KMS-11 (cell line): ENCODE measurements at regions not wholly inside any gene's neighbourhood (a gene's known extent, or its start where the extent isn't known, plus 50 kb on each side); places are given as distances from the start of the nearest gene placed in this dataset.

Experiments used
- H2AFZ ChIP-seq: fragments of 200-600 bp; sonication (generic); 2 replicates; pipeline ENCODE4 v1.6.1; 2016; ENCODE audit warnings: antibody characterized with exemption, mixed run types, low read depth
- H3K27ac ChIP-seq: fragments of 200-600 bp; sonication (generic); 2 replicates; pipeline ENCODE4 v1.6.1; 2016; ENCODE audit warnings: mild to moderate bottlenecking, mixed run types
- H3K27me3 ChIP-seq: fragments of 200-600 bp; sonication (generic); 2 replicates; pipeline ENCODE4 v1.6.1; 2017; ENCODE audit warnings: mild to moderate bottlenecking, low read depth, mixed run types, moderate library complexity; ENCODE audit not compliant: insufficient read depth
- H3K36me3 ChIP-seq: fragments of 200-600 bp; sonication (generic); 2 replicates; pipeline ENCODE4 v1.6.1; 2017; ENCODE audit warnings: mild to moderate bottlenecking, mixed run types; ENCODE audit not compliant: insufficient read depth
- H3K4me1 ChIP-seq: fragments of 200-600 bp; sonication (generic); 2 replicates; pipeline ENCODE4 v1.6.1; 2016; ENCODE audit warnings: mild to moderate bottlenecking, low read depth, mixed run types; ENCODE audit not compliant: poor library complexity, severe bottlenecking
- H3K4me2 ChIP-seq: fragments of 200-600 bp; sonication (generic); 2 replicates; pipeline ENCODE4 v1.7.0; 2016; ENCODE audit warnings: mild to moderate bottlenecking, mixed run types
- H3K4me3 ChIP-seq: fragments of 200-600 bp; sonication (generic); IDR thresholded peaks from 2 replicates; pipeline ENCODE4 v1.6.1; 2017; ENCODE audit warnings: low read depth, low read length, mixed read lengths; ENCODE audit not compliant: insufficient read depth
- H3K79me2 ChIP-seq: fragments of 200-600 bp; sonication (generic); 2 replicates; pipeline ENCODE4 v1.6.1; 2016; ENCODE audit warnings: low read depth, mixed run types; ENCODE audit not compliant: insufficient read depth
- H3K9ac ChIP-seq: fragments of 200-600 bp; sonication (generic); 2 replicates; pipeline ENCODE4 v1.6.1; 2016; ENCODE audit warnings: mild to moderate bottlenecking, mixed run types
- H4K20me1 ChIP-seq: fragments of 200-600 bp; sonication (generic); 2 replicates; pipeline ENCODE4 v1.6.1; 2016; ENCODE audit warnings: mild to moderate bottlenecking, mixed run types; ENCODE audit not compliant: insufficient read depth
- CTCF ChIP-seq: fragments of 200-600 bp; sonication (generic); conservative IDR thresholded peaks from 2 replicates; pipeline ENCODE4 v1.6.1; 2017; ENCODE audit warnings: low read depth, mild to moderate bottlenecking, antibody characterized with exemption, low read length, moderate library complexity, mixed read lengths

DNA sequence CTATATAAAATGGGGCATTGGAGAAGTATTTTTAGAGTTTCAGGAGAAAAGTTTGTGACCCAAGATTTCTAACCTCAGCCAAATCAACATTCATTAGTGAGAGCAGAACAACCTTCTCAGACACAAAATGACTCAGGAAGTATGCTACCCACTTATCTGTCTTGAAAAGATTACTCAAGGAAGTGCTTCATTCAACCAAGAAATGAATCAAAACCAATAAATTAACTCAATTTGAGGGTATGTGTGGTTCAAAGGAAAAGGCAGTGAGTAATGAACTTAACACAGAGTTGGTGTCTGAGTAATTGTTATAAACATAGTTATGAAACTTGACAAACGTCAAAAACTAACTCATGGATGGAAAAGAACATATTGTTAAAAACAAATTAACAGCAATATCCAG lies 227.6 kb downstream of the HAO1 start:
- Histone ChIP-seq H3K4me1 (peaks cover 7% of the 10 kb centered on the region), H2AFZ (no peak overlapping the region), H4K20me1 (no peaks in the 10 kb centered on the region), H3K4me3 (no peak overlapping the region), H3K79me2 (no peaks in the 10 kb centered on the region), H3K36me3 (no peaks in the 10 kb centered on the region), H3K9ac (no peak overlapping the region), H3K27ac (no peak overlapping the region), H3K27me3 (no peaks in the 10 kb centered on the region), H3K4me2 (no peak overlapping the region)
- TF ChIP-seq CTCF, result no peak

- no peaks in the 10 kb centered on the region for H3K79me2 ChIP-seq
- no peak for TF ChIP-seq CTCF
- H3K4me3 ChIP-seq, result no peak overlapping the region
- no peaks in the 10 kb centered on the region for H3K36me3 ChIP-seq
- no peak overlapping the region for H3K9ac ChIP-seq
- no peaks in the 10 kb centered on the region for H3K27me3 ChIP-seq
- no peaks in the 10 kb centered on the region for H4K20me1 ChIP-seq
- H2AFZ ChIP-seq, result no peak overlapping the region
- peaks cover 7% of the 10 kb centered on the region for H3K4me1 ChIP-seq
- H3K27ac ChIP-seq, result no peak overlapping the region
- no peak overlapping the region for H3K4me2 ChIP-seq
Observed at GRCh38 chr20:7714549-7714948, 225.7 kb downstream of the HAO1 start.

DNA sequence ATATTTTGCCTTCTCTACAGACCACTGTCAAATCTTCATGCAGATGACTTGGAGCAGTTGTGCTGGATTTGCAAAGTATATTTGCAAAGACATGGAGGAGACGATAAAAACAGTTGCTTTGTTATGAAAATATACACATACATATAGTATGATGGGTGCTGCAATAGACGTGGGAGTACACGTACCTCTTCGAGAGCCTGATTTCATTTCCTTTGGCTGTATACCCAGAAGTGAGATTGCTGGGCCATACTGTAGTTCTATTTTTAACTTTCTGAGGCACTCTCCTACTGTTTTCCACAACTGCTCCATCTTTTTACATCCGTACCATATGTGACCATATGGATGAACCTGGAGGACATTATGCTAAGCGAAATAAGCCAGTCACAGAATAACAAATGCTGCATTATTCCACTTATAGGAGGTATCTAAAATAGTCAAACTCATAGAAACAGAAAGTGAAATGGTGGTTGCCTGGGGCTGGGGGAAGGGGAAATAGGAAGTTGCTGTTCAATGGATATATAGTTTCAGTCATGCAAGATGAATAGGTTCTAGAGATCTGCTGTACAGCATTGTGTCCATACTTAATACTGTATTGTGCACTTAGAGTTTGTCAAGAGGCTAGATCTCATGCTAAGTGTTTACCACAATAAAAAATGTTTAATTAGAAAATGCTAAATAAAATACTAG lies 223.8 kb downstream of the HAO1 start:
- no peak overlapping the region for H2AFZ ChIP-seq
- TF ChIP-seq CTCF, result no peak
- no peak overlapping the region for H3K27ac ChIP-seq
- no peaks in the 10 kb centered on the region for H3K27me3 ChIP-seq
- peaks cover 7% of the 10 kb centered on the region for H3K4me1 ChIP-seq
- no peak overlapping the region for H3K9ac ChIP-seq
- no peak overlapping the region for H3K4me2 ChIP-seq
- no peaks in the 10 kb centered on the region for H3K36me3 ChIP-seq
- H3K79me2 ChIP-seq, result no peaks in the 10 kb centered on the region
- H3K4me3 ChIP-seq, result no peak overlapping the region
- no peaks in the 10 kb centered on the region for H4K20me1 ChIP-seq

GRCh38 chr20:7722564-7722963 lies 217.7 kb downstream of the HAO1 start:
- no peak overlapping the region for H3K27ac ChIP-seq
- H3K4me1 ChIP-seq, result no peaks in the 10 kb centered on the region
- no peaks in the 10 kb centered on the region for H3K27me3 ChIP-seq
- no peaks in the 10 kb centered on the region for H3K79me2 ChIP-seq
- H3K36me3 ChIP-seq, result no peaks in the 10 kb centered on the region
- no peak overlapping the region for H2AFZ ChIP-seq
- no peak for TF ChIP-seq CTCF
- H4K20me1 ChIP-seq, result no peaks in the 10 kb centered on the region
- H3K4me2 ChIP-seq, result no peak overlapping the region
- no peak overlapping the region for H3K4me3 ChIP-seq
- H3K9ac ChIP-seq, result no peak overlapping the region
